Tibial artery (tissue), 4 donors: ENCODE measurements at regions not wholly inside any gene's neighbourhood (a gene's known extent, or its start where the extent isn't known, plus 50 kb on each side); places are given as distances from the start of the nearest gene placed in this dataset.

ENCODE experiments used
- DNase-seq, 2 donors: peaks; one replicate each; pipeline ENCODE4 v3.0.0-alpha.2; 2019
- H3K27ac ChIP-seq, 2 donors: fragments of 200-600 bp; sonication (generic) in 1 of 2; 1 replicate in 1 of 2; 2 replicates in 1 of 2; pipeline ENCODE4 v1.5.1; 2018 to 2019; ENCODE audit warnings: mild to moderate bottlenecking in 1 of 2
- H3K27me3 ChIP-seq, 2 donors: fragments of 200-600 bp; sonication (generic) in 1 of 2; one replicate each; pipeline versions ENCODE4 v1.5.1 to v1.6.0; 2016 to 2019
- H3K36me3 ChIP-seq, 3 donors: fragments of 200-600 bp; sonication (generic) in 2 of 3; one replicate each; pipeline ENCODE4 v1.5.1; 2016 to 2019; ENCODE audit warnings: mild to moderate bottlenecking in 2 of 3
- H3K4me1 ChIP-seq, 4 donors: fragments of 200-600 bp; sonication (generic) in 2 of 4; 1 replicate in 3 of 4; 2 replicates in 1 of 4; pipeline ENCODE4 v1.5.1; 2016 to 2019
- H3K4me3 ChIP-seq, 2 donors: fragments of 200-600 bp; sonication (generic) in 1 of 2; 1 replicate in 1 of 2; 2 replicates in 1 of 2; pipeline ENCODE4 v1.5.1; 2018 to 2019; ENCODE audit warnings: mild to moderate bottlenecking in 2 of 2
- H3K9me3 ChIP-seq, 3 donors: fragments of 200-600 bp; sonication (generic) in 1 of 3; one replicate each; pipeline ENCODE4 v1.5.1; 2016 to 2019
- CTCF ChIP-seq, 2 experiments: fragments of 200-600 bp in 1 of 2; fragments of 450-650 bp in 1 of 2; IDR thresholded peaks; one replicate each; pipeline ENCODE4 v1.5.1; 2017 to 2019; ENCODE audit warnings: antibody characterized with exemption in 2 of 2, mild to moderate bottlenecking in 1 of 2, moderate library complexity in 1 of 2
- intact Hi-C: fragments of 100-400 bp; cut with DNase I; formaldehyde crosslinking; loops from one replicate; pipeline ENCODE4 v1.15.0; 2023; ENCODE audit warnings: low total_unique reads

GRCh38 chr1:37120279-37120678 is 86.0 kb upstream of the GRIK3 start:
- Histone ChIP-seq H3K27me3 (peaks cover 0 to 24% of the 10 kb centered on the region in 2 donors), H3K36me3 (no peaks in the 10 kb centered on the region), H3K4me1 (no peaks in the 10 kb centered on the region), H3K4me3 (no peak overlapping the region), H3K9me3 (peaks cover 0 to 17% (median 13%) of the 10 kb centered on the region in 3 donors), H3K27ac (no peak overlapping the region)
- no peak for TF ChIP-seq CTCF (IDR thresholded peaks at IDR 0.05)
- intact Hi-C loops: no loop called here
- no peak for DNase-seq

- H3K4me1 ChIP-seq: no peaks in the 10 kb centered on the region
- H3K27me3 ChIP-seq: peaks cover 0 to 33% of the 10 kb centered on the region in 2 donors
- H3K36me3 ChIP-seq: no peaks in the 10 kb centered on the region
- DNase-seq: no peak
- intact Hi-C loops: no loop called here
- H3K4me3 ChIP-seq: no peak overlapping the region
- no peak overlapping the region for H3K27ac ChIP-seq
- no peak for TF ChIP-seq CTCF (IDR thresholded peaks at IDR 0.05)
- peaks cover 0 to 17% (median 13%) of the 10 kb centered on the region in 3 donors for H3K9me3 ChIP-seq
Observed at GRCh38 chr1:37123276-37124115, 89.2 kb upstream of the GRIK3 start.

- DNase-seq: no peak
- intact Hi-C loops: no loop called here
- Histone ChIP-seq H3K27ac (no peak overlapping the region), H3K4me1 (no peaks in the 10 kb centered on the region), H3K9me3 (peaks cover 0 to 17% (median 13%) of the 10 kb centered on the region in 3 donors), H3K4me3 (no peak overlapping the region), H3K27me3 (peaks cover 0 to 24% of the 10 kb centered on the region in 2 donors), H3K36me3 (no peaks in the 10 kb centered on the region)
- TF ChIP-seq CTCF (IDR thresholded peaks at IDR 0.05): no peak
Observed at GRCh38 chr1:37124501-37124900, 90.2 kb upstream of the GRIK3 start.

GRCh38 chr1:37125295-37125694 is 91.0 kb upstream of the GRIK3 start:
- no peaks in the 10 kb centered on the region for H3K4me1 ChIP-seq
- intact Hi-C loops: no loop called here
- no peak overlapping the region for H3K27ac ChIP-seq
- no peaks in the 10 kb centered on the region for H3K36me3 ChIP-seq
- H3K27me3 ChIP-seq: peaks cover 0 to 17% of the 10 kb centered on the region in 2 donors
- peaks cover 0 to 17% (median 13%) of the 10 kb centered on the region in 3 donors for H3K9me3 ChIP-seq
- no peak overlapping the region for H3K4me3 ChIP-seq
- TF ChIP-seq CTCF (IDR thresholded peaks at IDR 0.05): no peak
- DNase-seq: no peak

GRCh38 chr1:37127254-37127748 is 93.0 kb upstream of the GRIK3 start:
- no peaks in the 10 kb centered on the region for H3K36me3 ChIP-seq
- no peak overlapping the region for H3K4me3 ChIP-seq
- no peaks in the 10 kb centered on the region for H3K4me1 ChIP-seq
- intact Hi-C loops: no loop called here
- TF ChIP-seq CTCF (IDR thresholded peaks at IDR 0.05): no peak
- H3K9me3 ChIP-seq: peaks cover 0 to 11% (median 9%) of the 10 kb centered on the region in 3 donors
- H3K27me3 ChIP-seq: peaks cover 0 to 14% of the 10 kb centered on the region in 2 donors
- no peak for DNase-seq
- no peak overlapping the region for H3K27ac ChIP-seq
